ENCODE measurements at regions not wholly inside any gene's neighbourhood (a gene's known extent, or its start where the extent isn't known, plus 50 kb on each side); places are given as distances from the start of the nearest gene placed in this dataset.

GRCh38 chr4:112083587-112084347 is 61.5 kb upstream of the FAM241A start:
- Histone ChIP-seq H3K4me1 (ENCODE audit: control insufficient read depth, insufficient read depth, low read length) (peaks cover 3% of the 10 kb centered on the region), H3K27ac (ENCODE audit: low read length) (no peak overlapping the region), H3K27me3 (ENCODE audit: control insufficient read depth, insufficient read depth, low read length) (no peaks in the 10 kb centered on the region), H3K36me3 (ENCODE audit: control insufficient read depth, insufficient read depth, low read length) (no peaks in the 10 kb centered on the region), H3K9me3 (ENCODE audit: control insufficient read depth, insufficient read depth, low read depth, low read length) (no peaks in the 10 kb centered on the region), H3K4me3 (ENCODE audit: low read depth in 2 of 2, low read length in 2 of 2) (no peak overlapping the region)
- ChIA-PET CTCF (interaction anchor here (0.9 kb wide), 1 partner anchor 31 kb away, joined by 3 read pairs; no protein-coding TSS in a partner anchor), POLR2A (no interaction called here)
- ATAC-seq (peak; percentile 84), DNase-seq (ENCODE audit: low read depth, low spot score) (peak; percentile 20)
- no TSS peak for BruUV-seq (replicated peaks)
- in situ Hi-C loops (cut with HindIII; ENCODE audit: low pct_unique_long_range_greater_than_20kb, low sequenced_read_pairs): no loop called here
- TF ChIP-seq SIN3A (IDR thresholded peaks at IDR 0.05; ENCODE audit: borderline replicate concordance, insufficient read depth, low read depth, low read length) (no peak), POLR2AphosphoS5 (IDR thresholded peaks at IDR 0.05; ENCODE audit: low read depth, low read length) (no peak), REST (IDR thresholded peaks at IDR 0.05; ENCODE audit: insufficient read depth in 1 of 2, low read depth in 2 of 2, low read length in 1 of 2) (no peak)
- intact Hi-C loops (cut with micrococcal nuclease; ENCODE audit: unreplicated experiment): no loop called here

GRCh38 chr4:112085156-112086035 is 59.9 kb upstream of the FAM241A start:
- TF ChIP-seq REST (IDR thresholded peaks at IDR 0.05; ENCODE audit: insufficient read depth in 1 of 2, low read depth in 2 of 2, low read length in 1 of 2): no peak
- TF ChIP-seq TCF7L2 (IDR thresholded peaks at IDR 0.05; ENCODE audit: low read depth, low read length): no peak
- no peak for DNase-seq (ENCODE audit: low read depth, low spot score)
- Histone ChIP-seq H3K27me3 (ENCODE audit: control insufficient read depth, insufficient read depth, low read length) (no peaks in the 10 kb centered on the region), H3K9me3 (ENCODE audit: control insufficient read depth, insufficient read depth, low read depth, low read length) (no peaks in the 10 kb centered on the region), H3K4me3 (ENCODE audit: low read depth in 2 of 2, low read length in 2 of 2) (no peak overlapping the region), H3K4me1 (ENCODE audit: control insufficient read depth, insufficient read depth, low read length) (peaks cover 3% of the 10 kb centered on the region), H3K27ac (ENCODE audit: low read length) (no peak overlapping the region), H3K36me3 (ENCODE audit: control insufficient read depth, insufficient read depth, low read length) (no peaks in the 10 kb centered on the region)
- BruUV-seq (replicated peaks): no TSS peak
- intact Hi-C loops (cut with micrococcal nuclease; ENCODE audit: unreplicated experiment) (no loop called here), in situ Hi-C loops (cut with HindIII; ENCODE audit: low pct_unique_long_range_greater_than_20kb, low sequenced_read_pairs) (no loop called here)
- POLR2A ChIA-PET: no interaction called here
- CTCF ChIA-PET: no interaction called here
- ATAC-seq: no peak
